Uterus (tissue), 2 donors: ENCODE measurements at regions not wholly inside any gene's neighbourhood (a gene's known extent, or its start where the extent isn't known, plus 50 kb on each side); places are given as distances from the start of the nearest gene placed in this dataset.

ENCODE experiments used
- POLR2A ChIP-seq, 2 donors: fragments of 450-650 bp; IDR thresholded peaks; one replicate each; pipeline ENCODE4 v1.6.1; 2016; ENCODE audit warnings: antibody characterized with exemption in 2 of 2, mild to moderate bottlenecking in 1 of 2, moderate library complexity in 1 of 2
- TF ChIP-seq, protein P1 (sequence below), 4 experiments: fragments of 200-600 bp in 2 of 4; fragments of 450-650 bp in 2 of 4; sonication (generic) in 2 of 4; IDR thresholded peaks; one replicate each; pipeline ENCODE4 v1.5.1; 2016 to 2019; ENCODE audit warnings: antibody characterized with exemption in 4 of 4, mild to moderate bottlenecking in 2 of 4, moderate library complexity in 1 of 4

- TF ChIP-seq, protein P1, sequence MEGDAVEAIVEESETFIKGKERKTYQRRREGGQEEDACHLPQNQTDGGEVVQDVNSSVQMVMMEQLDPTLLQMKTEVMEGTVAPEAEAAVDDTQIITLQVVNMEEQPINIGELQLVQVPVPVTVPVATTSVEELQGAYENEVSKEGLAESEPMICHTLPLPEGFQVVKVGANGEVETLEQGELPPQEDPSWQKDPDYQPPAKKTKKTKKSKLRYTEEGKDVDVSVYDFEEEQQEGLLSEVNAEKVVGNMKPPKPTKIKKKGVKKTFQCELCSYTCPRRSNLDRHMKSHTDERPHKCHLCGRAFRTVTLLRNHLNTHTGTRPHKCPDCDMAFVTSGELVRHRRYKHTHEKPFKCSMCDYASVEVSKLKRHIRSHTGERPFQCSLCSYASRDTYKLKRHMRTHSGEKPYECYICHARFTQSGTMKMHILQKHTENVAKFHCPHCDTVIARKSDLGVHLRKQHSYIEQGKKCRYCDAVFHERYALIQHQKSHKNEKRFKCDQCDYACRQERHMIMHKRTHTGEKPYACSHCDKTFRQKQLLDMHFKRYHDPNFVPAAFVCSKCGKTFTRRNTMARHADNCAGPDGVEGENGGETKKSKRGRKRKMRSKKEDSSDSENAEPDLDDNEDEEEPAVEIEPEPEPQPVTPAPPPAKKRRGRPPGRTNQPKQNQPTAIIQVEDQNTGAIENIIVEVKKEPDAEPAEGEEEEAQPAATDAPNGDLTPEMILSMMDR (IDR thresholded peaks at IDR 0.05), result no peak
- TF ChIP-seq POLR2A (IDR thresholded peaks at IDR 0.05), result no peak
These were observed 515.3 kb upstream of the ARX start for GRCh38 chrX:25531096-25531495.
